Testis (tissue), 2 donors: ENCODE measurements at regions not wholly inside any gene's neighbourhood (a gene's known extent, or its start where the extent isn't known, plus 50 kb on each side); places are given as distances from the start of the nearest gene placed in this dataset.

Source experiments
- DNase-seq: peaks from one replicate; pipeline ENCODE4 v3.0.0-alpha.2; 2019
- H3K27ac ChIP-seq, 2 donors: fragments of 200-600 bp; sonication (generic); one replicate each; pipeline ENCODE4 v1.5.1; 2019
- H3K27me3 ChIP-seq: fragments of 200-600 bp; sonication (generic); one replicate; pipeline ENCODE4 v1.5.1; 2019
- H3K36me3 ChIP-seq: fragments of 200-600 bp; sonication (generic); one replicate; pipeline ENCODE4 v1.5.1; 2017; ENCODE audit warnings: low read depth; ENCODE audit errors: missing control alignments
- H3K4me1 ChIP-seq: fragments of 200-600 bp; sonication (generic); one replicate; pipeline ENCODE4 v1.5.1; 2019
- H3K4me3 ChIP-seq, 2 donors: fragments of 200-600 bp; sonication (generic); one replicate each; pipeline ENCODE4 v1.5.1; 2017 to 2019
- H3K9me3 ChIP-seq: fragments of 200-600 bp; sonication (generic); one replicate; pipeline ENCODE4 v1.5.1; 2017
- CTCF ChIP-seq, 3 experiments: fragments of 450-650 bp in 2 of 3; fragments of 200-600 bp in 1 of 3; sonication (generic) in 1 of 3; IDR thresholded peaks; one replicate each; pipeline ENCODE4 v1.5.1; 2016 to 2019; ENCODE audit warnings: antibody characterized with exemption in 3 of 3, mild to moderate bottlenecking in 2 of 3, moderate library complexity in 1 of 3
- POLR2A ChIP-seq: fragments of 450-650 bp; IDR thresholded peaks from one replicate; pipeline ENCODE4 v1.6.1; 2017; ENCODE audit warnings: antibody characterized with exemption, mild to moderate bottlenecking, moderate library complexity
- WGBS, 2 donors: methylation state at CpG; one replicate each; pipeline ENCODE4 v1.1.5; 2018; 5-methylcytosine and 5-hydroxymethylcytosine counted together
- intact Hi-C: fragments of 100-400 bp; cut with DNase I; formaldehyde crosslinking; loops from one replicate; pipeline ENCODE4 v1.15.1; 2023; ENCODE audit warnings: low total_unique reads

GRCh38 chr7:18116661-18117060 lies 89.0 kb upstream of the PRPS1L1 start:
- Histone ChIP-seq H3K4me1 (no peaks in the 10 kb centered on the region), H3K36me3 (no peaks in the 10 kb centered on the region), H3K27ac (no peak overlapping the region), H3K27me3 (no peaks in the 10 kb centered on the region), H3K9me3 (no peaks in the 10 kb centered on the region), H3K4me3 (no peak overlapping the region)
- intact Hi-C loops: no loop called here
- no peak for DNase-seq
- TF ChIP-seq CTCF (IDR thresholded peaks at IDR 0.05) (no peak), POLR2A (no peak)
- 88 to 100% methylated on average over 1 of the region's 1 CpG for WGBS, 2 donors

GRCh38 chr7:18117482-18117881 lies 89.8 kb upstream of the PRPS1L1 start:
- TF ChIP-seq CTCF (IDR thresholded peaks at IDR 0.05) (no peak), POLR2A (no peak)
- WGBS, 2 donors: 86 to 88% methylated on average over 3 of the region's 3 CpGs
- no peaks in the 10 kb centered on the region for H3K36me3 ChIP-seq
- intact Hi-C loops: no loop called here
- no peak overlapping the region for H3K27ac ChIP-seq
- no peaks in the 10 kb centered on the region for H3K4me1 ChIP-seq
- H3K4me3 ChIP-seq: no peak overlapping the region
- DNase-seq: no peak
- no peaks in the 10 kb centered on the region for H3K9me3 ChIP-seq
- H3K27me3 ChIP-seq: no peaks in the 10 kb centered on the region

- H3K27ac ChIP-seq: no peak overlapping the region
- H3K27me3 ChIP-seq: no peaks in the 10 kb centered on the region
- TF ChIP-seq CTCF (IDR thresholded peaks at IDR 0.05): no peak
- no peak for TF ChIP-seq POLR2A
- H3K36me3 ChIP-seq: no peaks in the 10 kb centered on the region
- H3K4me1 ChIP-seq: no peaks in the 10 kb centered on the region
- intact Hi-C loops: no loop called here
- no peak overlapping the region for H3K4me3 ChIP-seq
- no peak for DNase-seq
- H3K9me3 ChIP-seq: no peaks in the 10 kb centered on the region
These were observed 92.3 kb upstream of the PRPS1L1 start for GRCh38 chr7:18119985-18120384.

GRCh38 chr7:18123508-18124239 lies 96.0 kb upstream of the PRPS1L1 start:
- H3K27ac ChIP-seq: no peak overlapping the region
- intact Hi-C loops: no loop called here
- 81 to 90% methylated on average over 2 of the region's 2 CpGs for WGBS, 2 donors

More at GRCh38 chr7:18123508-18124239, 96.0 kb upstream of the PRPS1L1 start:
- Histone ChIP-seq H3K27me3 (no peaks in the 10 kb centered on the region), H3K9me3 (no peaks in the 10 kb centered on the region), H3K36me3 (no peaks in the 10 kb centered on the region), H3K4me3 (no peak overlapping the region), H3K4me1 (no peaks in the 10 kb centered on the region)
- TF ChIP-seq CTCF (IDR thresholded peaks at IDR 0.05) (no peak), POLR2A (no peak)
- no peak for DNase-seq
